GM12892 (cell line): ENCODE measurements at regions not wholly inside any gene's neighbourhood (a gene's known extent, or its start where the extent isn't known, plus 50 kb on each side); places are given as distances from the start of the nearest gene placed in this dataset.

Experiments used
- DNase-seq: peaks from one replicate; pipeline ENCODE4 v3.0.0; 2011; ENCODE audit not compliant: insufficient read length
- FAIRE-seq: peaks from 2 replicates; lab custom pipeline; 2011; peaks lifted over from hg19 to GRCh38; lab: Jason Lieb, UNC
- POLR2A ChIP-seq: IDR thresholded peaks from 2 replicates; pipeline ENCODE4 v1.6.1; 2011; ENCODE audit warnings: low read depth, low read length, control low read depth
- POLR2AphosphoS5 ChIP-seq: IDR thresholded peaks from 2 replicates; pipeline ENCODE4 v1.6.1; 2011; ENCODE audit warnings: low read depth, low read length, control low read depth
- TAF1 ChIP-seq: IDR thresholded peaks from 2 replicates; pipeline ENCODE4 v1.6.1; 2011; ENCODE audit warnings: low read depth, mild to moderate bottlenecking, control low read depth, low read length, borderline replicate concordance

- DNase-seq (no peak), FAIRE-seq (no peak)
- no peak for TF ChIP-seq POLR2AphosphoS5
- no peak for TF ChIP-seq POLR2A
- TF ChIP-seq TAF1, result no peak
Observed at GRCh38 chr10:78623578-78624215, 445.1 kb upstream of the ZMIZ1 start.

GRCh38 chr10:78624791-78625190 is 444.0 kb upstream of the ZMIZ1 start:
- TF ChIP-seq TAF1, result no peak
- no peak for TF ChIP-seq POLR2A
- TF ChIP-seq POLR2AphosphoS5, result no peak
- DNase-seq (no peak), FAIRE-seq (no peak)

GRCh38 chr10:78626471-78626870 is 442.3 kb upstream of the ZMIZ1 start:
- TF ChIP-seq POLR2A (no peak), POLR2AphosphoS5 (no peak), TAF1 (no peak)
- DNase-seq (no peak), FAIRE-seq (no peak)

- FAIRE-seq, result no peak
- no peak for DNase-seq
- no peak for TF ChIP-seq POLR2A
- no peak for TF ChIP-seq TAF1
- no peak for TF ChIP-seq POLR2AphosphoS5
Observed at GRCh38 chr10:78627254-78627795, 441.4 kb upstream of the ZMIZ1 start.

GRCh38 chr10:78628976-78629375 is 439.8 kb upstream of the ZMIZ1 start:
- FAIRE-seq (no peak), DNase-seq (no peak)
- TF ChIP-seq TAF1 (no peak), POLR2A (no peak), POLR2AphosphoS5 (no peak)

GRCh38 chr10:78629773-78630172 is 439.0 kb upstream of the ZMIZ1 start:
- DNase-seq (no peak), FAIRE-seq (no peak)
- TF ChIP-seq POLR2AphosphoS5 (no peak), TAF1 (no peak), POLR2A (no peak)

GRCh38 chr10:78630944-78631838 is 437.6 kb upstream of the ZMIZ1 start:
- FAIRE-seq (no peak), DNase-seq (no peak)
- TF ChIP-seq TAF1 (no peak), POLR2AphosphoS5 (no peak), POLR2A (no peak)

- TF ChIP-seq POLR2AphosphoS5, result no peak
- TF ChIP-seq POLR2A, result no peak
- no peak for TF ChIP-seq TAF1
- DNase-seq, result no peak
- FAIRE-seq, result no peak
Observed at GRCh38 chr10:78634389-78634815, 434.4 kb upstream of the ZMIZ1 start.

- no peak for FAIRE-seq
- no peak for DNase-seq
- no peak for TF ChIP-seq POLR2AphosphoS5
- no peak for TF ChIP-seq POLR2A
- no peak for TF ChIP-seq TAF1
Observed at GRCh38 chr10:78634835-78635234, 433.9 kb upstream of the ZMIZ1 start.

- DNase-seq (no peak), FAIRE-seq (no peak)
- TF ChIP-seq POLR2AphosphoS5 (no peak), POLR2A (no peak), TAF1 (no peak)
Observed at GRCh38 chr10:78639629-78640028, 429.1 kb upstream of the ZMIZ1 start.
